Esophagus (tissue), 2 donors: ENCODE measurements at regions not wholly inside any gene's neighbourhood (a gene's known extent, or its start where the extent isn't known, plus 50 kb on each side); places are given as distances from the start of the nearest gene placed in this dataset.

Experiments used
- H3K27ac ChIP-seq, 2 donors: one replicate each; pipeline ENCODE4 v1.5.1; 2013; ENCODE audit warnings: low read depth in 2 of 2, mild to moderate bottlenecking in 2 of 2, inconsistent platforms in 1 of 2, low read length in 1 of 2, moderate library complexity in 1 of 2
- H3K27me3 ChIP-seq, 2 donors: one replicate each; pipeline ENCODE4 v1.6.1; 2013; ENCODE audit warnings: low read length in 2 of 2, control low read depth in 1 of 2, mild to moderate bottlenecking in 1 of 2; ENCODE audit not compliant: insufficient read depth in 2 of 2, control insufficient read depth in 1 of 2
- H3K36me3 ChIP-seq, 2 donors: one replicate each; pipeline ENCODE4 v1.6.1; 2013; ENCODE audit warnings: low read length in 1 of 2; ENCODE audit not compliant: control insufficient read depth in 2 of 2, insufficient read depth in 2 of 2
- H3K4me1 ChIP-seq, 2 donors: one replicate each; pipeline ENCODE4 v1.6.1; 2013; ENCODE audit warnings: low read length in 1 of 2; ENCODE audit not compliant: control insufficient read depth in 2 of 2, insufficient read depth in 2 of 2
- H3K4me3 ChIP-seq, 2 donors: one replicate each; pipeline ENCODE4 v1.5.1; 2013; ENCODE audit warnings: low read length in 2 of 2, mild to moderate bottlenecking in 2 of 2, low read depth in 1 of 2, moderate library complexity in 1 of 2
- H3K9me3 ChIP-seq, 2 donors: one replicate each; pipeline ENCODE4 v1.6.1; 2013; ENCODE audit warnings: mild to moderate bottlenecking in 2 of 2, low read depth in 1 of 2, low read length in 1 of 2, moderate library complexity in 1 of 2; ENCODE audit not compliant: control insufficient read depth in 2 of 2, insufficient read depth in 1 of 2
- WGBS, 2 donors: extraction: QIAGEN DNeasy Blood & Tissue Kit; methylation state at CpG; one replicate each; pipeline ENCODE4 v1.1.7; 2013; 5-methylcytosine and 5-hydroxymethylcytosine counted together
- donor health status: healthy with polysubstance abuse.
- donor health status: Bipolar disorder and iron deficiency.

DNA sequence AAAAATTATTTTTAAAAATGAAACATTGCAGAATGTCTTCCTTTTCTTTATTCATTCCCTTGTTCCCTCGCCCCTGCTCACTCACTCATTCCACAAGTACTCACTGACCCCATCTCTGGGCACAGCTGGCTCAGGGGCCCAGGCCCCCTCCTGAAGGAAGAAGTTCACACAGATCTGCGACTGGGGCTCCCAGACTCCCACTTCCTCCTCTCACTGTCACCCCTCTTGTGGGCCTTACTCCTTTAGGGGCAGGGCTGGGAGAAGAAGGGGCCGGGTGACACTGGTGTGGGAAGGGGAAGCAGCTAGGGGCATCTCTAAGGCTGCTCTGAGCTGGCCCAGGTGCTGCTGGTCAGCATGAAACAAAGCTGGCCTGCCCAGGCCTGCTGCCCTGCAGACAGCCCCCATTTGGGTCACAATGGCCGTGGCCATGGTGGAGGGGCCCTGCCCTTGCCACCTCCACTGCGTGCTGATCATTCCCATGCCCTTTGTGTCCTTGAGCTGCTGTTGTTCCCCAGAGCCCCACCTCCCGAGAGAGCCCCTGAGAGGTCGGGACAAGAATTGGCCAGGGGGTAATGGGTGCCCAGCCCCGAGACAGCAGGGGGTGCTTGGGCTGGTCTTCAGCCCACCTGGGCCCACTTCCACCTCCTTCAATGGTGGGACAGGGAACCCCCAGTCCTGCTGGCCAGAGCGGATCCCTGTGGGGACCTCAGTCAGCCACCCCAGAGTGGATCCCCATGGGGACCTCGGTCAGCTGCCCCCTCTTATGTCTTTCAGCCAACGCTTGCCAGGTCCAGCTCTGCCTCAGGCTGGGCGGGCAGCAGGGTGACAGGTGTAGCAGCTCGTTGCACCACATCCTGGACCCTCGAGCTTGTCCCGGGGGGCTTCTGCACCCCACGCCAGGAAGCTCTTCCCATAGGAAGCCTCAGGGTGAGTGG is 212.4 kb upstream of the C14orf180 start:
- Histone ChIP-seq H3K27ac (no peak overlapping the region), H3K4me1 (no peaks in the 10 kb centered on the region), H3K27me3 (peaks cover 0 to 2% of the 10 kb centered on the region in 2 donors), H3K9me3 (peaks cover 3 to 7% of the 10 kb centered on the region in 2 donors), H3K36me3 (no peaks in the 10 kb centered on the region), H3K4me3 (no peak overlapping the region)
- WGBS, 2 donors: 72 to 77% methylated on average over 16 of the region's 16 CpGs

DNA sequence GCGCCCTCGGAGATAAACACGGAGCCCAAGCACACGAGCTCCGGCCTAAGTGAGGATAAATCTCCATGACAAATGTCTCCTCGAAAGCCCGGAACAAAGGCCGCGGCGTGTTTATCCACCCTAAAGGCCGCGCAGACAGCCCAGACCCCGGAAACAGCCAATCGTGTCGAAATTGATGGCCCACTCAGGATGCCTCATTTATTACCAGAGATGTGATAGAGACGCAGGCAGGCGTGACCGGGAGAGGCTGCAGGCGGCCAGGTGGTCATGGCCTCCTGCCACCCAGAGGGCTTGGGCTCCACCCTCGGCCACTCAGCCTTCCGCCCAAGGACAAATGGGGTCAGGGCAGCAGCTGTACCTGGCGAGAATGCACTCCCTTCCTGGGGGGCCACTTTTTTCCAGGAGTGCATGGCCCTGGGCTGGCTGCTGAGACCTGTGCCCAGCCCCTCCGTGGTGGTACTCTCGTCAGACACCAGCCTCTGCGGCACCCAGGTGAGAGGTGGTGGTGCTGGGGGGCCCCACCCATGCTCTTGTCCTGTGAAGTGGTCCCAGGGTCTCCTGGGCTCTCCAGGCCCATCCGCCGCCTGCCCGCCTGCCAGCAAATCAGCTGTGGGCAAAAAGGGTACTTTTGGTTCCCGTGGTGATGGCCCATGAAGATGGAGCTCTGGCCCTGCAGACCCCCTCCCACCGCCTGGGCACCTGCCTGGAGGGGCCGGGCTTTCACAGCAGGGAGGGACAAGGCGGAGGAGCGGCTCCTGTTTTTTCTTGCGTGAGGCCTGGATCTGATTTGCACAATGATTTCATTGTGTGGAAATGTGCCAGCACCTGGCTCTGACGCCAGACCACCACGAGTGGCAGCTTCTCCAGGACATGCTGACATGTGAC is 211.5 kb upstream of the C14orf180 start:
- no peaks in the 10 kb centered on the region for H3K4me1 ChIP-seq
- no peak overlapping the region for H3K27ac ChIP-seq
- peaks cover 0 to 2% of the 10 kb centered on the region in 2 donors for H3K27me3 ChIP-seq
- 59 to 65% methylated on average over 36 of the region's 36 CpGs for WGBS, 2 donors
- no peaks in the 10 kb centered on the region for H3K36me3 ChIP-seq
- peaks cover 3 to 7% of the 10 kb centered on the region in 2 donors for H3K9me3 ChIP-seq
- H3K4me3 ChIP-seq: no peak overlapping the region

DNA sequence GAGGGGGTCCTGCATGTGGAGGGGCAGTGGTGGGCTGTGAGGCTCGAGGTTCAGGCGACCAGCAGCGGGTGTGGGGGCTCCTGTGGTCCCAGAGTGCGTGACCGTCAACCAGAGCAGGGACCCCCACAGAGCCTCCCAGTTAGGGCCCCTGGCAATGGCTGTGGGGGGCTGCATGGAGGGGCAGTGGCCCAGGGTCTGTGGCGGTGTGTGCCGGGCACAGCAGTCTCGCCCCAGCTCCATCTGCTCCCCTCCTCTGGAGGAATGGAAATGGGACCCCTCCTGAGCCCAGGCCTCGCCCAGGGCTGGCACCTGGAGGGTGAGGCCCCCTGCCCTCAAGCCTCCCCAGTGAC is 210.8 kb upstream of the C14orf180 start:
- H3K27ac ChIP-seq: no peak overlapping the region
- H3K4me3 ChIP-seq: no peak overlapping the region
- H3K27me3 ChIP-seq: peaks cover 0 to 2% of the 10 kb centered on the region in 2 donors
- H3K9me3 ChIP-seq: peaks cover 3 to 7% of the 10 kb centered on the region in 2 donors
- no peaks in the 10 kb centered on the region for H3K36me3 ChIP-seq
- 77 to 83% methylated on average over 9 of the region's 9 CpGs for WGBS, 2 donors
- H3K4me1 ChIP-seq: no peaks in the 10 kb centered on the region

DNA sequence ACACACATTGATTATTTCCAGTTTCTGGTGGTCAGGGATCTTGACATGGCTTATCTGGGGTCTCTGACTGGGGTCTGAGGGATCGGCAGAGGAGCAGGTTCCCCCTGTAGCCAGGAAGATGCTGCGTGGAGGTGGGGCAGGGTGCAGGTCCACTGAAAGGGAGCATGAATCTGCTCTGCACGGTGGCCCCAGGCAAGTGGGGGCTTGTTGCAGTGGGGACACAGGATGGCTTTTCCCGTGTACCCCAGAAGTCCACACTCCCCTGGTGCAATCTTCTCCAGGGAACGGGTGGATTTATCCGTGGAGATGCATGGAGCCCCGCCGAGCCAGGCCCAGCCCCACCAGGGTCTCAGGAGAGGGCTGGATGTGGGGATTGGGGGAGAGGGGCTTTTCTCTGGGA is 210.4 kb upstream of the C14orf180 start:
- WGBS, 2 donors: 61 to 69% methylated on average over 8 of the region's 8 CpGs

DNA sequence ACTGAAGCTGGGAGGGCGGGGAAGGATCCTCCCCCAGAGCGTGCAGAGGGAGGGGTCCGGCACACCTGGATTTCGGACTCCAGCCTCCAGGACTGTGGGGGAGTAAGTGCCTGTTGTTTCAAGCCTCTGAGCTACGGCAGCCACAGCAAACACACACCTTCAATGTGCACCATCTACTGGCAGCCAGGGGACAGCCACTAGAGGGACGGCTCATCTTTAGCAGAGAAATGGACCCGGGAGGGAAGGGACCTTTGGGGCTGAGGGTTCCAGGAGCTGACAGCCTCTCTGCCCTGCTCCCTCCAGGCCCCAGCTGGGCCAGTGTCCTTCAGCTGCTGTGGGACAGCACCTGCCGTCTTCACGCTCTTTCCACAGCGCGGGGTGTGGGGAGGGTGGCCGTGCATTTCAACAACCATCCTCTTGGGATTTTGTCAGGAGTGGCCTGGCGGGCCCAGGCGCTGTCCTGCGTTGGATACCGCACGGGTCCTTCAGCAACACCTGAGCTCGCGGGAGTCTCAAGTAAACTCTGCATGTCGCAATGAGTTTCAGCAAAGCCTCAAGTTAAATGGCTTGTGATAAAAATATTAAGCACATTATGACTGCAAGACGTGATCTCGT is 209.2 kb upstream of the C14orf180 start:
- Histone ChIP-seq H3K27me3 (peaks cover 2 to 5% of the 10 kb centered on the region in 2 donors), H3K9me3 (peaks cover 3 to 7% of the 10 kb centered on the region in 2 donors), H3K36me3 (no peaks in the 10 kb centered on the region), H3K4me3 (no peak overlapping the region), H3K27ac (no peak overlapping the region), H3K4me1 (no peaks in the 10 kb centered on the region)
- 51 to 53% methylated on average over 22 of the region's 22 CpGs for WGBS, 2 donors

More for the DNA sequence above, 210.4 kb upstream of the C14orf180 start:
- peaks cover 3 to 7% of the 10 kb centered on the region in 2 donors for H3K9me3 ChIP-seq
- H3K27me3 ChIP-seq: peaks cover 0 to 2% of the 10 kb centered on the region in 2 donors
- no peaks in the 10 kb centered on the region for H3K4me1 ChIP-seq
- H3K4me3 ChIP-seq: no peak overlapping the region
- no peak overlapping the region for H3K27ac ChIP-seq
- H3K36me3 ChIP-seq: no peaks in the 10 kb centered on the region

DNA sequence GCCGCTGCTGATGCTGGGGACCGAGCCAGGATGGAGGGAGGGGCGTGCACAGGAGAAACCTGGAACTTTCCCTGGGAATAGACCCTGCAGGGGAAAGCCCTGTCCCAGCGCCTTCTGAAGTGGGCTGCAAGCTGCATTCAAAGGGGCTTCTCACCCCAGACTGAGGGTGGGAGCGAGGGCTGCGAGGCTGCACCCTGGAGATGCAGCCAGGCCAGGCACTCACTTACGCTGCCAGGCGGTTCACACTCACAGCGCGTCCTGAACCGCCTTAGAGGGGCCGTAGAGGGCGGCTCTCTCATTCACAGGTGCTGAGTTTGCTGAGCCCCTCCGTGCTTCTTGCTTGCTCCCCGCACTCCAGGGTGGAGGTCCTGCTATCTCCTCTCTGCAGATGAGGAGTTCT is 208.5 kb upstream of the C14orf180 start:
- H3K27me3 ChIP-seq: peaks cover 2 to 5% of the 10 kb centered on the region in 2 donors
- WGBS, 2 donors: 83 to 85% methylated on average over 15 of the region's 15 CpGs

DNA sequence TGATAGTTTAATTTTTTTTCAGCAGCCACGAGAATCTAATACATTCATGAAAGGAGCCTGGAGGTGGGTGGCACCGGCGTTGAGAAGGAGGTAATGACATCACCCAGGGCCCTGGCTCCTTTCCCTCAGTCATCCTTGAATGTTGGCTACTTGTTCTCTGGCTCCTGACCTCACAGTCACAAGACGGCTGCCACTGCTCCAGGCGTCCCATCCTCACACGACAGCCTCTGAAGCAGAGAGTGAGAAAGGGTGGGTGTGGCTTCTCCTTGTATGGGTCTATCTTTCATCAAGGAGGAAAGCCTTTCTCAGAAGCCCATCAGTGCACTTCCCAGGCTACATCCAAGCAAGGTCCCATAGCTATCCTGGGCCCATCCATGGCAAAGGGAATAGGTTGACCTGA is 207.6 kb upstream of the C14orf180 start:
- Histone ChIP-seq H3K9me3 (peaks cover 3 to 9% of the 10 kb centered on the region in 2 donors), H3K4me1 (no peaks in the 10 kb centered on the region), H3K27ac (no peak overlapping the region), H3K27me3 (peaks cover 2 to 5% of the 10 kb centered on the region in 2 donors), H3K4me3 (no peak overlapping the region), H3K36me3 (no peaks in the 10 kb centered on the region)
- 86 to 90% methylated on average over 6 of the region's 6 CpGs for WGBS, 2 donors

More for the DNA sequence above, 208.5 kb upstream of the C14orf180 start:
- no peaks in the 10 kb centered on the region for H3K36me3 ChIP-seq
- H3K4me1 ChIP-seq: no peaks in the 10 kb centered on the region
- H3K9me3 ChIP-seq: peaks cover 3 to 9% of the 10 kb centered on the region in 2 donors
- H3K27ac ChIP-seq: no peak overlapping the region
- H3K4me3 ChIP-seq: no peak overlapping the region

DNA sequence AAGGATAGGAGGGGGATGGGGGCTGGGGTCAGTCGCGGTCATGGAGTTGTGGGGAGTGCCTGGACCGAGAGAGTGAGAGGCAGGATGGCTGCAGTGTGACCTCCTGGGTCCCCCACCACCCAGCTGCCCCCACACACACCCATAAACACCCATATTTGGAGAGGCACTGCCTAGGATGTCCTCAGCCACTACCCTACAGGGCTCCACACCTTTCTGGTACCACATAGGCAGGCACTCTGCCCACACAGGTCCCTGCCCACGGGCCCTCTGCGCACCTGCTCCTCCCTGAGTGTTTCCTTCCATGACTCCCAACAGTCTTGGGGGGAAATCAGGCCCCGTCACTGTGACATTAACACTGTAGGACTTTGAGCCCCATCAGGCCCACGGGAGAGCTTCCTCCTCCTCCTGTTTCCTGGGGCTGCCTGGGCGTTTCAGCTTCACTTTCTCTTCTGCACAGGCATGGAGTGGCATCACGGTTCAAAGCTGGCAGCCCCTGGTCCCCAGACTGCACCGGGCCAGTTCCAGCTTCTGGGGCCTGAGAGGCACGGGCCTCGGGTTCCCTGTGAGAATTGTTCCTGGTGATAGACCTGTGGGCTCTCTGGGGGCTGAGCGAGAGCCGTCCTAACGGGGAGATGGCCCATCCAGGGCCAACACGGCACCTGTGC is 207.0 kb upstream of the C14orf180 start:
- H3K4me3 ChIP-seq: no peak overlapping the region
- no peaks in the 10 kb centered on the region for H3K4me1 ChIP-seq
- H3K27me3 ChIP-seq: peaks cover 2 to 5% of the 10 kb centered on the region in 2 donors
- no peak overlapping the region for H3K27ac ChIP-seq
- 61 to 79% methylated on average over 16 of the region's 16 CpGs for WGBS, 2 donors
- H3K9me3 ChIP-seq: peaks cover 3 to 5% of the 10 kb centered on the region in 2 donors
- no peaks in the 10 kb centered on the region for H3K36me3 ChIP-seq
